Heart left ventricle (tissue), 16 donors: ENCODE measurements at regions not wholly inside any gene's neighbourhood (a gene's known extent, or its start where the extent isn't known, plus 50 kb on each side); places are given as distances from the start of the nearest gene placed in this dataset.
"Not testable (repeated sequence)": the region's sequence is repeated elsewhere in the genome, so short reads cannot be mapped to it uniquely, and the experiment has no call there.

ENCODE experiments used
- ATAC-seq, 4 donors: fragments of 200-7000 bp; cut with Tn5 transposase; one replicate each; pipeline ENCODE4 v1.9.1; 2020 to 2022; ENCODE audit warnings: moderate library complexity in 4 of 4, mild to moderate bottlenecking in 3 of 4, moderate number of reproducible peaks in 1 of 4
- DNase-seq, 5 donors: peaks; one replicate each; pipeline ENCODE4 v3.0.0-alpha.2; 2020
- H3K27ac ChIP-seq, 12 donors: fragments of 200-600 bp; sonication (generic) in 4 of 12; one replicate each; pipeline versions ENCODE4 v1.5.0 to v1.8.0; 2016 to 2022; ENCODE audit warnings: mild to moderate bottlenecking in 2 of 12
- H3K27me3 ChIP-seq, 9 donors: fragments of 200-600 bp; sonication (generic) in 2 of 9; one replicate each; pipeline versions ENCODE4 v1.5.1 to v1.8.0; 2016 to 2022; ENCODE audit warnings: mild to moderate bottlenecking in 3 of 9
- H3K36me3 ChIP-seq, 9 donors: fragments of 200-600 bp; sonication (generic) in 2 of 9; one replicate each; pipeline versions ENCODE4 v1.5.0 to v1.8.0; 2018 to 2022; ENCODE audit warnings: mild to moderate bottlenecking in 2 of 9
- H3K4me1 ChIP-seq, 12 donors: fragments of 200-600 bp; sonication (generic) in 4 of 12; one replicate each; pipeline versions ENCODE4 v1.5.0 to v1.8.0; 2016 to 2022; ENCODE audit warnings: mild to moderate bottlenecking in 3 of 12
- H3K4me3 ChIP-seq, 12 donors: fragments of 200-600 bp; sonication (generic) in 4 of 12; one replicate each; pipeline versions ENCODE4 v1.5.0 to v1.8.0; 2017 to 2022; ENCODE audit warnings: mild to moderate bottlenecking in 9 of 12, moderate library complexity in 4 of 12
- H3K9me3 ChIP-seq, 12 donors: fragments of 200-600 bp; sonication (generic) in 4 of 12; one replicate each; pipeline versions ENCODE4 v1.5.0 to v1.8.0; 2016 to 2022; ENCODE audit warnings: mild to moderate bottlenecking in 1 of 12
- POLR2A ChIP-seq, 2 donors: fragments of 450-650 bp; IDR thresholded peaks; one replicate each; pipeline ENCODE4 v1.6.1; 2017; ENCODE audit warnings: antibody characterized with exemption in 2 of 2, mild to moderate bottlenecking in 2 of 2, moderate library complexity in 2 of 2
- WGBS, 4 donors: extraction: QIAGEN DNeasy Blood & Tissue Kit in 2 of 4; methylation state at CpG; one replicate each; pipeline versions ENCODE4 v1.1.5 to v1.1.7; 2013 to 2018; 5-methylcytosine and 5-hydroxymethylcytosine counted together
- intact Hi-C, 10 donors: fragments of 100-400 bp; cut with DNase I; formaldehyde crosslinking; loops; one replicate each; pipeline versions ENCODE4 v1.11.1 to v1.14.2; 2022
- TF ChIP-seq, protein P1 (sequence below), 12 donors: fragments of 200-600 bp; sonication (generic) in 4 of 12; IDR thresholded peaks; one replicate each; pipeline versions ENCODE4 v1.5.0 to v1.8.0; 2018 to 2022; ENCODE audit warnings: antibody characterized with exemption in 12 of 12, mild to moderate bottlenecking in 5 of 12
- donor health status: ischemic (EF 13 %, LVEDD 7.1; RV severe dilation, severe dysfunction).
- donor health status: healthy with polysubstance abuse.
- donor health status: DM: no; HTN: yes; CAD: no.
- donor health status: DM: no; HTN: no; CAD: no.
- donor health status: ischemic (EF 25% LVEDD 6.9; RV normal size, moderate dysfunction).
- donor health status: ischemic (EF 25% LVEDD 5.7; RV mildly dilated, moderate dysfunction).
- donor health status: healthy.
- donor health status: DM: yes; HTN: yes; CAD: no.
- donor health status: ischemic (EF 35%, LVEDD 5.7; RV mildly dilated, moderate dysfunction).
- donor health status: nonischemic (EF 11% LVEDD 7.7; RV severe dilation, severe dysfunction).
- donor health status: DM: yes; HTN: yes; CAD: no.
- donor health status: PGD.
- donor health status: ischemic (EF 29% LVEDD 5.4; RV normal size, mild dysfunction).
- donor health status: nonischemic (EF 23%, LVEDD 6.1; RV moderate dilation, normal function).

DNA sequence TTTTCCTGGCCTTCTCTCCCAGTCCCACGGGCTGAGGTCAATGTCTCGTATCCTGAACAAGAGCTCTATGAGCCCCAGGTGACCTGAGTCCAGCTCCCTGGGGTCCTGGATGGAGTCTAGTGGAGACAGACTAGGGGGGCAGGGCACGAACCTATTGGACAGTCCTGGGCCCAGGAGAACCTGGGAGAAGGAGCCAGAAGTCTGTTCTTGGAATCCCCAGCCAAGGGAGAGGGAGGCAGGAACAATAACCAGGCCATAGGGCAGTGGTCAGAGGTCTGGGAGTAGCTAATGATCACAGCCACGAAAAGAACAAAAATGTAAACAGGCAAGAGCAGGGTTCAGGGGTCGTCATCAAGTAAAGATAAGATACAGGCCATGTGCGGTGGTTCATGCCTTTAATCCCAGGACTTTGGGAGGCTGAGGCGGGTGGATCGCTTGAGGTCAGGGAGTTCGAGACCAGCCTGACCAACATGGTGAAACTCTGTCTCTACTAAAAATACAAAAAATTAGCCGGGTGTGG, 60.8 kb downstream of the COPRS start:
- Histone ChIP-seq H3K27ac (no peak overlapping the region), H3K9me3 (no peaks in the 10 kb centered on the region), H3K27me3 (no peaks in the 10 kb centered on the region), H3K4me1 (peaks cover 0 to 3% (median 0%) of the 10 kb centered on the region in 12 donors), H3K36me3 (no peaks in the 10 kb centered on the region), H3K4me3 (no peak overlapping the region)
- intact Hi-C loops, result no loop called here
- TF ChIP-seq, protein P1, sequence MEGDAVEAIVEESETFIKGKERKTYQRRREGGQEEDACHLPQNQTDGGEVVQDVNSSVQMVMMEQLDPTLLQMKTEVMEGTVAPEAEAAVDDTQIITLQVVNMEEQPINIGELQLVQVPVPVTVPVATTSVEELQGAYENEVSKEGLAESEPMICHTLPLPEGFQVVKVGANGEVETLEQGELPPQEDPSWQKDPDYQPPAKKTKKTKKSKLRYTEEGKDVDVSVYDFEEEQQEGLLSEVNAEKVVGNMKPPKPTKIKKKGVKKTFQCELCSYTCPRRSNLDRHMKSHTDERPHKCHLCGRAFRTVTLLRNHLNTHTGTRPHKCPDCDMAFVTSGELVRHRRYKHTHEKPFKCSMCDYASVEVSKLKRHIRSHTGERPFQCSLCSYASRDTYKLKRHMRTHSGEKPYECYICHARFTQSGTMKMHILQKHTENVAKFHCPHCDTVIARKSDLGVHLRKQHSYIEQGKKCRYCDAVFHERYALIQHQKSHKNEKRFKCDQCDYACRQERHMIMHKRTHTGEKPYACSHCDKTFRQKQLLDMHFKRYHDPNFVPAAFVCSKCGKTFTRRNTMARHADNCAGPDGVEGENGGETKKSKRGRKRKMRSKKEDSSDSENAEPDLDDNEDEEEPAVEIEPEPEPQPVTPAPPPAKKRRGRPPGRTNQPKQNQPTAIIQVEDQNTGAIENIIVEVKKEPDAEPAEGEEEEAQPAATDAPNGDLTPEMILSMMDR (IDR thresholded peaks at IDR 0.05), result no peak
- no peak for TF ChIP-seq POLR2A (IDR thresholded peaks at IDR 0.05)
- no peak for ATAC-seq
- no peak for DNase-seq
- WGBS, 4 donors, result 69 to 81% (median 73%) methylated on average over 10 of the region's 10 CpGs

- DNase-seq, H3K27ac ChIP-seq, H3K36me3 ChIP-seq, H3K9me3 ChIP-seq, H3K4me1 ChIP-seq, intact Hi-C loops, H3K4me3 ChIP-seq, ATAC-seq, H3K27me3 ChIP-seq: not testable (repeated sequence)
- 93 to 98% (median 97%) methylated on average over 7 of the region's 7 CpGs for WGBS, 4 donors
These were observed 63.1 kb downstream of the COPRS start for GRCh38 chr17:31795941-31796340.

GRCh38 chr17:31794111-31794510, 64.9 kb downstream of the COPRS start:
- H3K9me3 ChIP-seq, result no peaks in the 10 kb centered on the region
- H3K4me1 ChIP-seq, result no peaks in the 10 kb centered on the region
- no peaks in the 10 kb centered on the region for H3K36me3 ChIP-seq
- H3K4me3 ChIP-seq, result no peak overlapping the region
- ATAC-seq (no peak), DNase-seq (no peak)
- H3K27ac ChIP-seq, result no peak overlapping the region
- intact Hi-C loops, result no loop called here
- no peaks in the 10 kb centered on the region for H3K27me3 ChIP-seq
- TF ChIP-seq POLR2A (IDR thresholded peaks at IDR 0.05), result no peak
- TF ChIP-seq, protein P1 (IDR thresholded peaks at IDR 0.05), result no peak
- 92 to 95% (median 93%) methylated on average over 5 of the region's 5 CpGs for WGBS, 4 donors

- H3K27me3 ChIP-seq, H3K4me1 ChIP-seq, H3K36me3 ChIP-seq, H3K27ac ChIP-seq, intact Hi-C loops, H3K4me3 ChIP-seq, DNase-seq, H3K9me3 ChIP-seq, ATAC-seq: not testable (repeated sequence)
- WGBS, 4 donors, result 83 to 97% (median 91%) methylated on average over 7 of the region's 7 CpGs
These were observed 65.4 kb downstream of the COPRS start for GRCh38 chr17:31793634-31794033.

GRCh38 chr17:31792007-31792585, 66.9 kb downstream of the COPRS start:
- TF ChIP-seq POLR2A (IDR thresholded peaks at IDR 0.05), result no peak
- TF ChIP-seq, protein P1 (IDR thresholded peaks at IDR 0.05), result no peak
- Histone ChIP-seq H3K4me3 (no peak overlapping the region), H3K27ac (no peak overlapping the region), H3K36me3 (no peaks in the 10 kb centered on the region), H3K27me3 (no peaks in the 10 kb centered on the region), H3K4me1 (peaks cover 0 to 14% (median 0%) of the 10 kb centered on the region in 12 donors), H3K9me3 (no peaks in the 10 kb centered on the region)
- WGBS, 4 donors, result 63 to 86% (median 70%) methylated on average over 6 of the region's 6 CpGs
- intact Hi-C loops, result no loop called here
- ATAC-seq, result no peak
- no peak for DNase-seq
